OCI-LY1 (cell line): ENCODE measurements at regions not wholly inside any gene's neighbourhood (a gene's known extent, or its start where the extent isn't known, plus 50 kb on each side); places are given as distances from the start of the nearest gene placed in this dataset.

Experiments
- H2AFZ ChIP-seq: fragments of 200-600 bp; sonication (generic), shearing (Covaris generic); 2 replicates; pipeline ENCODE4 v1.6.0; 2014; ENCODE audit warnings: antibody characterized with exemption, mild to moderate bottlenecking, low read length
- H3F3A ChIP-seq: fragments of 200-600 bp; sonication (generic), shearing (Covaris generic); 2 replicates; pipeline ENCODE4 v1.6.0; 2014; ENCODE audit warnings: mild to moderate bottlenecking, antibody characterized with exemption, low read length, moderate library complexity; ENCODE audit not compliant: insufficient read depth
- H3K27ac ChIP-seq: fragments of 200-600 bp; sonication (generic); 2 replicates; pipeline ENCODE4 v1.5.1; 2014; ENCODE audit warnings: low read length, mixed run types, mild to moderate bottlenecking, low read depth; ENCODE audit not compliant: poor library complexity, severe bottlenecking
- H3K27me3 ChIP-seq: fragments of 200-600 bp; sonication (generic); 2 replicates; pipeline ENCODE4 v1.6.0; 2014; ENCODE audit warnings: antibody characterized with exemption, mild to moderate bottlenecking, low read length, moderate library complexity; ENCODE audit not compliant: insufficient read depth
- H3K36me3 ChIP-seq: fragments of 200-600 bp; sonication (generic); 2 replicates; pipeline ENCODE4 v1.6.1; 2014; ENCODE audit warnings: mild to moderate bottlenecking, antibody characterized with exemption, low read length, moderate library complexity, mixed read lengths; ENCODE audit not compliant: insufficient read depth
- H3K4me1 ChIP-seq: fragments of 200-600 bp; sonication (generic); 2 replicates; pipeline ENCODE4 v1.5.1; 2014; ENCODE audit warnings: mild to moderate bottlenecking, low read length, moderate library complexity; ENCODE audit not compliant: insufficient read depth, severe bottlenecking
- H3K4me2 ChIP-seq: fragments of 200-600 bp; sonication (generic), shearing (Covaris generic); 2 replicates; pipeline ENCODE4 v1.6.1; 2014; ENCODE audit warnings: low read length
- H3K4me3 ChIP-seq: fragments of 200-600 bp; sonication (generic); 2 replicates; pipeline ENCODE4 v1.5.1; 2014; ENCODE audit warnings: low read length, low read depth, mild to moderate bottlenecking, mixed read lengths; ENCODE audit not compliant: poor library complexity, severe bottlenecking
- H3K79me2 ChIP-seq: fragments of 200-600 bp; shearing (Covaris generic); 2 replicates; pipeline ENCODE4 v1.6.1; 2016; ENCODE audit warnings: mixed run types, low read length, mixed read lengths; ENCODE audit not compliant: insufficient read depth
- H3K9ac ChIP-seq: fragments of 200-600 bp; sonication (generic), shearing (Covaris generic); 2 replicates; pipeline ENCODE4 v1.6.1; 2014; ENCODE audit warnings: mild to moderate bottlenecking, low read length, mixed read lengths
- H3K9me2 ChIP-seq: fragments of 200-600 bp; sonication (generic), shearing (Covaris generic); 2 replicates; pipeline ENCODE4 v1.6.1; 2014; ENCODE audit warnings: low read depth, mild to moderate bottlenecking, low read length, mixed read lengths
- H3K9me3 ChIP-seq: fragments of 200-600 bp; shearing (Covaris generic); 2 replicates; pipeline ENCODE4 v1.6.1; 2014; ENCODE audit warnings: low read length, mixed read lengths
- H4K20me1 ChIP-seq: fragments of 200-600 bp; sonication (generic), shearing (Covaris generic); 2 replicates; pipeline ENCODE4 v1.6.0; 2016; ENCODE audit warnings: mild to moderate bottlenecking, low read length; ENCODE audit not compliant: insufficient read depth
- CTCF ChIP-seq: fragments of 200-600 bp; sonication (generic), shearing (Covaris generic); IDR thresholded peaks from 2 replicates; pipeline ENCODE4 v1.5.1; 2017; ENCODE audit warnings: mild to moderate bottlenecking, antibody characterized with exemption, low read length, moderate library complexity, mixed read lengths
- EZH2 ChIP-seq: fragments of 200-600 bp; sonication (generic), shearing (Covaris generic); IDR thresholded peaks from 2 replicates; pipeline ENCODE4 v1.8.0; 2017; ENCODE audit warnings: borderline replicate concordance, mixed run types, mild to moderate bottlenecking, antibody characterized with exemption, low read length, moderate library complexity, mixed read lengths

GRCh38 chr15:81530271-81530691 is 156.3 kb upstream of the TMC3 start:
- Histone ChIP-seq H3F3A (no peaks in the 10 kb centered on the region), H3K9ac (no peak overlapping the region), H3K79me2 (no peaks in the 10 kb centered on the region), H3K9me3 (no peaks in the 10 kb centered on the region), H2AFZ (no peak overlapping the region), H3K27ac (no peak overlapping the region), H3K4me2 (no peak overlapping the region), H4K20me1 (no peaks in the 10 kb centered on the region), H3K27me3 (no peaks in the 10 kb centered on the region), H3K36me3 (no peaks in the 10 kb centered on the region), H3K9me2 (no peaks in the 10 kb centered on the region), H3K4me1 (no peaks in the 10 kb centered on the region), H3K4me3 (no peak overlapping the region)
- TF ChIP-seq EZH2 (no peak), CTCF (no peak)

DNA sequence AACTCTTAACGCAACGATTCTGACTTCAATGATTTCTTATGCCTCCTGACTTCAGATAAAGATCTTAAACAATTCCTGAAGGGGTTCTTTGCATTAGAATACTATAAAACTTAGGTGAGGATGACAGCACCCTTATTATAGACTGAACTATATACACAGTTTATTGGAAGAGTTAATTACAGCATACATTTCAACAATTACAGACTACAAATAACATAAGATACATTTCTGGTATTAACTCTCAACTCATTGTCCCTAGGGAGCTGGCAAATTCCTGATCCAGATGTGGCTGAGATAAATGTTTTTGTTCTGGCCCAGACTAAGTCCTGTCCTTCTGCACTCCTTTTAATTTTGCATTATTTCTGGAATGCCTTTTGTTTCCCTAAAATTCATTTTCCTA is 155.5 kb upstream of the TMC3 start:
- Histone ChIP-seq H4K20me1 (no peaks in the 10 kb centered on the region), H3K79me2 (no peaks in the 10 kb centered on the region), H3K27me3 (no peaks in the 10 kb centered on the region), H3K4me3 (no peak overlapping the region), H3K36me3 (no peaks in the 10 kb centered on the region), H3K9me2 (no peaks in the 10 kb centered on the region), H3F3A (no peaks in the 10 kb centered on the region), H3K4me1 (no peaks in the 10 kb centered on the region), H3K4me2 (no peak overlapping the region), H2AFZ (no peak overlapping the region), H3K9ac (no peak overlapping the region), H3K27ac (no peak overlapping the region), H3K9me3 (no peaks in the 10 kb centered on the region)
- TF ChIP-seq CTCF = no peak
- TF ChIP-seq EZH2 = no peak

DNA sequence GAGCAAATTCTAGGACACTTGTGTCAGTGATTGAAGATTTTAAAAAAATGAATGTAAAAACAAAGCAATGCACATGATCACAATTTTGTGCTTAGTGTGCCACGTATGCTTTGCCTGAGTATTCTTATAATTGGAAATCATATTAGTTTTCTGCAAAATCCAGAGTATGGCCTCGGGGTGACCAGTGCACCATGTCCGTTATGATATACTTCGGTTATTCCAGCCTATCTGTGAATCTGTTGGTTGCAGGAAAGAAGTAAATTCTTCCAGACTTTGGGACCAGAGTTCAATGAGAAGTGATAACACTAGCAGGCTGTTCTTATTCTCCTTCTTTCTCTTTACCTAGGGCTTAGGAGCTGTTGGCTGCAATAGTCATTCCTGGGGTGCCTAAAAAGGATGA is 152.0 kb upstream of the TMC3 start:
- Histone ChIP-seq H3K27me3 (no peaks in the 10 kb centered on the region), H3K27ac (no peak overlapping the region), H3K9me2 (no peaks in the 10 kb centered on the region), H3K4me3 (no peak overlapping the region), H3K4me1 (no peaks in the 10 kb centered on the region), H4K20me1 (no peaks in the 10 kb centered on the region), H2AFZ (no peak overlapping the region), H3K4me2 (no peak overlapping the region), H3K79me2 (no peaks in the 10 kb centered on the region), H3K9me3 (no peaks in the 10 kb centered on the region), H3K9ac (no peak overlapping the region), H3F3A (no peaks in the 10 kb centered on the region), H3K36me3 (no peaks in the 10 kb centered on the region)
- TF ChIP-seq EZH2 = no peak
- no peak for TF ChIP-seq CTCF
